Type B pancreatic cell (in vitro differentiated cells): ENCODE measurements at regions not wholly inside any gene's neighbourhood (a gene's known extent, or its start where the extent isn't known, plus 50 kb on each side); places are given as distances from the start of the nearest gene placed in this dataset.

Source experiments
- DNase-seq: peaks from one replicate; pipeline ENCODE4 v3.0.0; 2021; ENCODE audit warnings: mixed read lengths; ENCODE audit not compliant: unreplicated experiment; ENCODE audit errors: extremely low spot score
- H3K27ac Mint-ChIP-seq: 2 replicates; pipeline ENCODE4 v1.8.0; 2021; ENCODE audit warnings: mild to moderate bottlenecking, mixed read lengths
- H3K27me3 Mint-ChIP-seq: 2 replicates; pipeline ENCODE4 v1.8.0; 2021; ENCODE audit warnings: mixed read lengths
- H3K36me3 Mint-ChIP-seq: 2 replicates; pipeline ENCODE4 v1.8.0; 2021; ENCODE audit warnings: mixed read lengths
- H3K4me1 Mint-ChIP-seq: one replicate; pipeline ENCODE4 v1.8.0; 2021; ENCODE audit warnings: mixed read lengths; ENCODE audit not compliant: unreplicated experiment
- H3K4me3 Mint-ChIP-seq: 2 replicates; pipeline ENCODE4 v1.8.0; 2021; ENCODE audit warnings: mild to moderate bottlenecking, mixed read lengths
- H3K9me3 Mint-ChIP-seq: 2 replicates; pipeline ENCODE4 v1.8.0; 2021; ENCODE audit warnings: mixed read lengths
- CTCF ChIP-seq: fragments of 200-600 bp; sonication (generic); conservative IDR thresholded peaks from 2 replicates; pipeline ENCODE4 v1.5.0; 2021; ENCODE audit warnings: antibody characterized with exemption, mild to moderate bottlenecking

GRCh38 chr5:4001758-4002533 lies 406.3 kb downstream of the IRX1 start:
- H3K36me3 Mint-ChIP-seq = no peaks in the 10 kb centered on the region
- H3K27ac Mint-ChIP-seq = no peak overlapping the region
- no peaks in the 10 kb centered on the region for H3K9me3 Mint-ChIP-seq
- no peak for TF ChIP-seq CTCF
- no peak overlapping the region for H3K4me3 Mint-ChIP-seq
- peaks cover 4% of the 10 kb centered on the region for H3K4me1 Mint-ChIP-seq
- H3K27me3 Mint-ChIP-seq = peaks cover 33% of the 10 kb centered on the region
- no peak for DNase-seq

- H3K4me3 Mint-ChIP-seq = no peak overlapping the region
- no peak for TF ChIP-seq CTCF
- peak; percentile 45 for DNase-seq
- no peaks in the 10 kb centered on the region for H3K36me3 Mint-ChIP-seq
- H3K27ac Mint-ChIP-seq = no peak overlapping the region
- H3K27me3 Mint-ChIP-seq = peaks cover 30% of the 10 kb centered on the region
- peaks cover 4% of the 10 kb centered on the region for H3K4me1 Mint-ChIP-seq
- H3K9me3 Mint-ChIP-seq = no peaks in the 10 kb centered on the region
These were observed 409.7 kb downstream of the IRX1 start for GRCh38 chr5:4005335-4005734.

- peaks cover 20% of the 10 kb centered on the region for H3K27me3 Mint-ChIP-seq
- no peak for TF ChIP-seq CTCF
- H3K4me1 Mint-ChIP-seq = no peaks in the 10 kb centered on the region
- no peak for DNase-seq
- no peak overlapping the region for H3K27ac Mint-ChIP-seq
- no peaks in the 10 kb centered on the region for H3K36me3 Mint-ChIP-seq
- no peak overlapping the region for H3K4me3 Mint-ChIP-seq
- no peaks in the 10 kb centered on the region for H3K9me3 Mint-ChIP-seq
These were observed 411.4 kb downstream of the IRX1 start for GRCh38 chr5:4007001-4007400.

DNA sequence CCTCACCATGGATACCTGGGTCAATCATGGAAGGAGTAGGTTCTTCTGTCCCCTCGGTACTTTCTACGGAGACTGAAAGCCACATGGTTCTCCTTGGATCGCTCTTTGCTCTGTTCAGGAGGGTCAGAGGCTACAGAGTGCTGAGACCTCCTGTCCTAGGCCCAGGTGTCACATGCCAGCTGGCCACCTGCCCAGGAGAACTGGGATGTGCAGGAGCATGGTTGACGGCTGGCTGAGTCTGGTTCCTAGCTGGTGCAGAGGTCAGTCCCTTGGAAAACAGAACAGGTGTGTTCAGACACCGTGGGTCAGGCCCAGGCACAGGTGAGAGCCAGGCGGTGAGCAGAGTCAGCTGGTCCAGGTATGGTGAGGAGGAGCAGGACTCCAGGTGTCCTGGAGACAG lies 416.3 kb downstream of the IRX1 start:
- no peak for TF ChIP-seq CTCF
- DNase-seq = peak; percentile 44
- Mint-ChIP-seq H3K36me3 (no peaks in the 10 kb centered on the region), H3K4me3 (no peak overlapping the region), H3K27ac (no peak overlapping the region), H3K4me1 (peaks cover 8% of the 10 kb centered on the region), H3K27me3 (peaks cover 40% of the 10 kb centered on the region), H3K9me3 (no peaks in the 10 kb centered on the region)

DNA sequence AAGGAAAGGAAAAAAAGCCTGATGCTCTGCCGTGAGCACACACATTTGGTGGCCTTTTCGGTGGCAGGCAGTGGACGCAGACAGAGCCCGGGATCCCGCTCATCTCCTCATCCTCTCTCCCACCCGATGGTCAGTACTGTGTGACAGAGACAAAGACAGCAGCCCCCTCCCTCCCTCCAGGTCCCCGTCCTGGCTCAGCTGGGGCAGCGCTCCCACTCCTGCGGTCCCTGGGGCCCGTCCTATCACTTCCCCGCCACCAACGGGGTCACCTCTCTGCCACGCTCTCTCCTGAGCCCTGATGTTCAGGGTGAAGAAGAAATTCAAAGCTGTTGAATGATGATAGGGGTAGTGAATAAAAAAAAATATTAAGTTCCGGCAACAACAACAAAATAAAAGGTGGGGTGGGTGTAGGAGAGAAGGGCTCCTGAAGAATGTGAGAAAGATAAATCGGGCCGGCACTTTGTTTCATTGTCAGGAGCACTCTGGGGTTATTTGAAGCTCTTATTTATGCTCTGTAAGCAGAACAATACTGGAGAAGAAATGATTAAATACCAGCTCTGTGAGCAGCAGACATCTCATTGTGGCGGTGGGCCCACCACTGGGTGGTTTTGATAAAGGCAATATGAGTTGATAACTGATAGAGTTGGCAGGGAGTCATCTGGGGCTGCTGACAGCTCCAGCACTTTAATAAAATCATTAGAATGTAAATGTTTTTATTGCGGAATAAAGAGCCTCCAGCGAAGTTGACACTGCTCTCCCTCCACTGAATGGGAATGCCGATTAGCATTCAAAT lies 417.7 kb downstream of the IRX1 start:
- no peak for DNase-seq
- no peaks in the 10 kb centered on the region for H3K36me3 Mint-ChIP-seq
- H3K27ac Mint-ChIP-seq = no peak overlapping the region
- H3K9me3 Mint-ChIP-seq = no peaks in the 10 kb centered on the region
- H3K4me3 Mint-ChIP-seq = peak overlapping the region; percentile 24
- no peak for TF ChIP-seq CTCF
- H3K4me1 Mint-ChIP-seq = peaks cover 8% of the 10 kb centered on the region
- peaks cover 42% of the 10 kb centered on the region for H3K27me3 Mint-ChIP-seq
